OCI-LY1 (cell line): ENCODE measurements at regions not wholly inside any gene's neighbourhood (a gene's known extent, or its start where the extent isn't known, plus 50 kb on each side); places are given as distances from the start of the nearest gene placed in this dataset.

ENCODE experiments used
- H2AFZ ChIP-seq: fragments of 200-600 bp; sonication (generic), shearing (Covaris generic); 2 replicates; pipeline ENCODE4 v1.6.0; 2014; ENCODE audit warnings: antibody characterized with exemption, mild to moderate bottlenecking, low read length
- H3F3A ChIP-seq: fragments of 200-600 bp; sonication (generic), shearing (Covaris generic); 2 replicates; pipeline ENCODE4 v1.6.0; 2014; ENCODE audit warnings: mild to moderate bottlenecking, antibody characterized with exemption, low read length, moderate library complexity; ENCODE audit not compliant: insufficient read depth
- H3K27ac ChIP-seq: fragments of 200-600 bp; sonication (generic); 2 replicates; pipeline ENCODE4 v1.5.1; 2014; ENCODE audit warnings: low read length, mixed run types, mild to moderate bottlenecking, low read depth; ENCODE audit not compliant: poor library complexity, severe bottlenecking
- H3K27me3 ChIP-seq: fragments of 200-600 bp; sonication (generic); 2 replicates; pipeline ENCODE4 v1.6.0; 2014; ENCODE audit warnings: antibody characterized with exemption, mild to moderate bottlenecking, low read length, moderate library complexity; ENCODE audit not compliant: insufficient read depth
- H3K36me3 ChIP-seq: fragments of 200-600 bp; sonication (generic); 2 replicates; pipeline ENCODE4 v1.6.1; 2014; ENCODE audit warnings: mild to moderate bottlenecking, antibody characterized with exemption, low read length, moderate library complexity, mixed read lengths; ENCODE audit not compliant: insufficient read depth
- H3K4me1 ChIP-seq: fragments of 200-600 bp; sonication (generic); 2 replicates; pipeline ENCODE4 v1.5.1; 2014; ENCODE audit warnings: mild to moderate bottlenecking, low read length, moderate library complexity; ENCODE audit not compliant: insufficient read depth, severe bottlenecking
- H3K4me2 ChIP-seq: fragments of 200-600 bp; sonication (generic), shearing (Covaris generic); 2 replicates; pipeline ENCODE4 v1.6.1; 2014; ENCODE audit warnings: low read length
- H3K4me3 ChIP-seq: fragments of 200-600 bp; sonication (generic); 2 replicates; pipeline ENCODE4 v1.5.1; 2014; ENCODE audit warnings: low read length, low read depth, mild to moderate bottlenecking, mixed read lengths; ENCODE audit not compliant: poor library complexity, severe bottlenecking
- H3K79me2 ChIP-seq: fragments of 200-600 bp; shearing (Covaris generic); 2 replicates; pipeline ENCODE4 v1.6.1; 2016; ENCODE audit warnings: mixed run types, low read length, mixed read lengths; ENCODE audit not compliant: insufficient read depth
- H3K9ac ChIP-seq: fragments of 200-600 bp; sonication (generic), shearing (Covaris generic); 2 replicates; pipeline ENCODE4 v1.6.1; 2014; ENCODE audit warnings: mild to moderate bottlenecking, low read length, mixed read lengths
- H3K9me2 ChIP-seq: fragments of 200-600 bp; sonication (generic), shearing (Covaris generic); 2 replicates; pipeline ENCODE4 v1.6.1; 2014; ENCODE audit warnings: low read depth, mild to moderate bottlenecking, low read length, mixed read lengths
- H3K9me3 ChIP-seq: fragments of 200-600 bp; shearing (Covaris generic); 2 replicates; pipeline ENCODE4 v1.6.1; 2014; ENCODE audit warnings: low read length, mixed read lengths
- H4K20me1 ChIP-seq: fragments of 200-600 bp; sonication (generic), shearing (Covaris generic); 2 replicates; pipeline ENCODE4 v1.6.0; 2016; ENCODE audit warnings: mild to moderate bottlenecking, low read length; ENCODE audit not compliant: insufficient read depth
- CTCF ChIP-seq: fragments of 200-600 bp; sonication (generic), shearing (Covaris generic); IDR thresholded peaks from 2 replicates; pipeline ENCODE4 v1.5.1; 2017; ENCODE audit warnings: mild to moderate bottlenecking, antibody characterized with exemption, low read length, moderate library complexity, mixed read lengths
- EZH2 ChIP-seq: fragments of 200-600 bp; sonication (generic), shearing (Covaris generic); IDR thresholded peaks from 2 replicates; pipeline ENCODE4 v1.8.0; 2017; ENCODE audit warnings: borderline replicate concordance, mixed run types, mild to moderate bottlenecking, antibody characterized with exemption, low read length, moderate library complexity, mixed read lengths

- Histone ChIP-seq H3K79me2 (no peaks in the 10 kb centered on the region), H3K9me3 (no peaks in the 10 kb centered on the region), H2AFZ (no peak overlapping the region), H3K4me3 (no peak overlapping the region), H3K27me3 (no peaks in the 10 kb centered on the region), H4K20me1 (no peaks in the 10 kb centered on the region), H3K4me1 (no peaks in the 10 kb centered on the region), H3K9me2 (no peaks in the 10 kb centered on the region), H3F3A (no peaks in the 10 kb centered on the region), H3K36me3 (no peaks in the 10 kb centered on the region), H3K9ac (no peak overlapping the region), H3K27ac (no peak overlapping the region), H3K4me2 (no peak overlapping the region)
- TF ChIP-seq EZH2 (no peak), CTCF (no peak)
Observed at GRCh38 chr17:77356690-77357201, 216.0 kb downstream of the SEC14L1 start.

GRCh38 chr17:77358801-77359200 is 218.0 kb downstream of the SEC14L1 start:
- H3K9me3 ChIP-seq: no peaks in the 10 kb centered on the region
- no peak overlapping the region for H3K4me2 ChIP-seq
- no peaks in the 10 kb centered on the region for H3K9me2 ChIP-seq
- H3K36me3 ChIP-seq: no peaks in the 10 kb centered on the region
- no peaks in the 10 kb centered on the region for H3F3A ChIP-seq
- no peaks in the 10 kb centered on the region for H3K4me1 ChIP-seq
- H2AFZ ChIP-seq: no peak overlapping the region
- no peak overlapping the region for H3K4me3 ChIP-seq
- H3K27ac ChIP-seq: no peak overlapping the region
- H3K79me2 ChIP-seq: no peaks in the 10 kb centered on the region
- H4K20me1 ChIP-seq: no peaks in the 10 kb centered on the region
- H3K9ac ChIP-seq: no peak overlapping the region
- no peaks in the 10 kb centered on the region for H3K27me3 ChIP-seq
- TF ChIP-seq EZH2 (no peak), CTCF (no peak)

GRCh38 chr17:77359236-77359635 is 218.5 kb downstream of the SEC14L1 start:
- Histone ChIP-seq H3K9me3 (no peaks in the 10 kb centered on the region), H3K4me2 (no peak overlapping the region), H3K9ac (no peak overlapping the region), H3K27me3 (no peaks in the 10 kb centered on the region), H3K27ac (no peak overlapping the region), H3F3A (no peaks in the 10 kb centered on the region), H4K20me1 (no peaks in the 10 kb centered on the region), H3K4me1 (no peaks in the 10 kb centered on the region), H3K36me3 (no peaks in the 10 kb centered on the region), H3K4me3 (no peak overlapping the region), H2AFZ (no peak overlapping the region), H3K9me2 (no peaks in the 10 kb centered on the region), H3K79me2 (no peaks in the 10 kb centered on the region)
- TF ChIP-seq EZH2 (no peak), CTCF (no peak)
